Uterus (tissue), 3 donors: ENCODE measurements at regions not wholly inside any gene's neighbourhood (a gene's known extent, or its start where the extent isn't known, plus 50 kb on each side); places are given as distances from the start of the nearest gene placed in this dataset.
"Not testable (repeated sequence)": the region's sequence is repeated elsewhere in the genome, so short reads cannot be mapped to it uniquely, and the experiment has no call there.

Experiments
- DNase-seq, 2 donors: peaks; one replicate each; pipeline ENCODE4 v3.0.0-alpha.2; 2019 to 2020
- H3K27ac ChIP-seq, 2 donors: fragments of 200-600 bp; sonication (generic); 1 replicate in 1 of 2; 2 replicates in 1 of 2; pipeline ENCODE4 v1.5.1; 2016 to 2018
- H3K27me3 ChIP-seq, 2 donors: fragments of 200-600 bp; sonication (generic); one replicate each; pipeline ENCODE4 v1.5.1; 2018 to 2019; ENCODE audit warnings: control low read depth in 1 of 2
- H3K36me3 ChIP-seq, 2 donors: fragments of 200-600 bp; sonication (generic); one replicate each; pipeline ENCODE4 v1.5.1; 2019; ENCODE audit warnings: control low read depth in 1 of 2
- H3K4me1 ChIP-seq, 2 donors: fragments of 200-600 bp; sonication (generic); one replicate each; pipeline ENCODE4 v1.5.1; 2018 to 2019; ENCODE audit warnings: control low read depth in 1 of 2
- H3K4me3 ChIP-seq, 2 donors: fragments of 200-600 bp; sonication (generic); 1 replicate in 1 of 2; 2 replicates in 1 of 2; pipeline ENCODE4 v1.5.1; 2018 to 2019; ENCODE audit warnings: mild to moderate bottlenecking in 1 of 2
- H3K9me3 ChIP-seq, 2 donors: fragments of 200-600 bp; sonication (generic); one replicate each; pipeline ENCODE4 v1.5.1; 2019; ENCODE audit warnings: control low read depth in 1 of 2
- POLR2A ChIP-seq, 2 donors: fragments of 450-650 bp; IDR thresholded peaks; one replicate each; pipeline ENCODE4 v1.6.1; 2016; ENCODE audit warnings: antibody characterized with exemption in 2 of 2, mild to moderate bottlenecking in 1 of 2, moderate library complexity in 1 of 2
- intact Hi-C: fragments of 100-400 bp; cut with DNase I; formaldehyde crosslinking; loops from one replicate; pipeline ENCODE4 v1.15.1; 2023; ENCODE audit warnings: low total_unique reads
- TF ChIP-seq, protein P1 (sequence below), 4 experiments: fragments of 200-600 bp in 2 of 4; fragments of 450-650 bp in 2 of 4; sonication (generic) in 2 of 4; IDR thresholded peaks; one replicate each; pipeline ENCODE4 v1.5.1; 2016 to 2019; ENCODE audit warnings: antibody characterized with exemption in 4 of 4, mild to moderate bottlenecking in 2 of 4, moderate library complexity in 1 of 4
- donor health status: DM: yes; HTN: yes; CAD: no.

DNA sequence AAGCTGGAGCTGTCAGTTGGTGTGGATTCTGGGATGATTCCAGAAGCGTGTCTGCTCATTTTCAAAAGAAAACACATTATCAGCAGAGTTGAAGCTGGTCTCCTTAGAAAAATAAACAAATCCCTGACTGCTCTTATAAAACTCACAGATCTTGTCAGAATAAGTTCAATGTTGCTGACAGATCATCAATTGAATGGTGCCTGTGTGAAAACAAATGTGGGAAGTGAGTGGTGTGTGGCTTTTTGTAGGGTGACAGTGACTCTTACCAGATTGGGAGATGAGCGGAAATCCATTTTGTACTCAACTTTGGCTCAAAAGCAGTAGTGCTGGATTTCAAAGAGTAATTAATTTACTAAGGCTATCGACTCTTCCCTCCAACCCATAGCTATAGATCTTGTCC is 807.8 kb downstream of the RAPGEF2 start:
- no peaks in the 10 kb centered on the region for H3K9me3 ChIP-seq
- no peaks in the 10 kb centered on the region for H3K36me3 ChIP-seq
- TF ChIP-seq, protein P1, sequence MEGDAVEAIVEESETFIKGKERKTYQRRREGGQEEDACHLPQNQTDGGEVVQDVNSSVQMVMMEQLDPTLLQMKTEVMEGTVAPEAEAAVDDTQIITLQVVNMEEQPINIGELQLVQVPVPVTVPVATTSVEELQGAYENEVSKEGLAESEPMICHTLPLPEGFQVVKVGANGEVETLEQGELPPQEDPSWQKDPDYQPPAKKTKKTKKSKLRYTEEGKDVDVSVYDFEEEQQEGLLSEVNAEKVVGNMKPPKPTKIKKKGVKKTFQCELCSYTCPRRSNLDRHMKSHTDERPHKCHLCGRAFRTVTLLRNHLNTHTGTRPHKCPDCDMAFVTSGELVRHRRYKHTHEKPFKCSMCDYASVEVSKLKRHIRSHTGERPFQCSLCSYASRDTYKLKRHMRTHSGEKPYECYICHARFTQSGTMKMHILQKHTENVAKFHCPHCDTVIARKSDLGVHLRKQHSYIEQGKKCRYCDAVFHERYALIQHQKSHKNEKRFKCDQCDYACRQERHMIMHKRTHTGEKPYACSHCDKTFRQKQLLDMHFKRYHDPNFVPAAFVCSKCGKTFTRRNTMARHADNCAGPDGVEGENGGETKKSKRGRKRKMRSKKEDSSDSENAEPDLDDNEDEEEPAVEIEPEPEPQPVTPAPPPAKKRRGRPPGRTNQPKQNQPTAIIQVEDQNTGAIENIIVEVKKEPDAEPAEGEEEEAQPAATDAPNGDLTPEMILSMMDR (IDR thresholded peaks at IDR 0.05): no peak
- TF ChIP-seq POLR2A (IDR thresholded peaks at IDR 0.05): no peak
- intact Hi-C loops: no loop called here
- no peak overlapping the region for H3K4me3 ChIP-seq
- no peak overlapping the region for H3K27ac ChIP-seq
- no peaks in the 10 kb centered on the region for H3K4me1 ChIP-seq
- H3K27me3 ChIP-seq: no peaks in the 10 kb centered on the region
- no peak for DNase-seq

DNA sequence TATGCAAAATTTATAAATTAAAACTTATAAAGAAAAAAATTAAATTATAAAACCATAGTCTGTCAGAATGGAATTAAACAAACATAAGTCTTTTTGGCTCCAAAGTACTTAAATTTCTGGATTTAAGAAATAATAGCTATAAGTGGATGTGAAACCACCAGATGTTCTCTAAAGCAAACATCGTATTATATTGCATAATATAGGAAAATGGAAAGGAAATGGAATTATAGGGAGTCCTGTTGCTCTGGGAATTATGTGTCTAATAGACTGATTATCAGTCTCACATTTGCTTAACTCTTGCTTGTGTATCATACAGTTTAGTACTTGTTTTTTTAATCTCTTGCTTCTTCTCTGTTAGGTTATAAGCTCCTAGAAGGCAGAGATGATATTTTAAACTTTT is 819.2 kb downstream of the RAPGEF2 start:
- H3K27me3 ChIP-seq: no peaks in the 10 kb centered on the region
- H3K27ac ChIP-seq: no peak overlapping the region
- DNase-seq: no peak

DNA sequence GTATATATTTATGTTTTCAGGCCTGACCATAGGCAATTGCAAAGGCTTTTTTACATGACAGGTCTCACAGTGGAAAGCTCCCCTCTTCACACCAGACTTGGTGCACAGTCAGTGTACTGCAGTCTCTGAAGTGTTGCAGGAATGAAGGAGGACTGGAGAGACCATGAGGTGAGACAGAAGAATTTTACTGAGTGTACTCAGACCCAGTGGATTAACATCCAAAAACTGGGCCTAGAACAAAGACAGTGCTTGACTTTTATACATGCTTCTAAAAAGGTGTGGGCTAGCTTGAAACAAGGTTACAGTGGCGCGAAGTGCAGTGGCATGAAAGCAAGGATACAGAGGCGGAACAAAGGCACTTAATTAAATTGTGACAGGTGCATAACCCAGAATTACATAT is 822.9 kb downstream of the RAPGEF2 start:
- H3K27ac ChIP-seq: no peak overlapping the region

More for the DNA sequence above, 819.2 kb downstream of the RAPGEF2 start:
- intact Hi-C loops: no loop called here
- no peak overlapping the region for H3K4me3 ChIP-seq
- H3K36me3 ChIP-seq: no peaks in the 10 kb centered on the region
- H3K9me3 ChIP-seq: peaks cover 0 to 5% of the 10 kb centered on the region in 2 donors
- H3K4me1 ChIP-seq: no peaks in the 10 kb centered on the region
- TF ChIP-seq POLR2A (IDR thresholded peaks at IDR 0.05): no peak
- TF ChIP-seq, protein P1 (IDR thresholded peaks at IDR 0.05): no peak

DNA sequence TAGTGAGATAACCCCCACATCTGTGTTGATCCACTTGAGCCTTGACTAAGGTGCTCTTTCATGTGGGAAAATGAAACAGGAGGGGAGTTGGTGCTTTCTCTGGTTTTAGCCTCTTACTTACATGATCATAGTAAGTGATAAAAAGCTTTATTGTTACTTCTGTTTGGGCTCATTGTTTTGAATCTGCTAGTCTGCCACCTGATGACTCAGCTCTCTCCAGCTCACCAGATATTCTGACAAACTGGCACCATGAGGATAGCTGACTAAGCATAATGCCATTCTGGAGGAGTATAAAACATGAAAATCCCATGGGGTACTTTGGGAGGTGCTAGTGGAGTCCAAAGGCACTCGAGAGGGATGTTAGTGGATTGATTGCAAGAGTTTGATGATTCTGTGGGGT is 824.0 kb downstream of the RAPGEF2 start:
- Histone ChIP-seq H3K27ac (no peak overlapping the region), H3K36me3 (no peaks in the 10 kb centered on the region), H3K4me3 (no peak overlapping the region), H3K4me1 (no peaks in the 10 kb centered on the region), H3K9me3 (peaks cover 0 to 5% of the 10 kb centered on the region in 2 donors), H3K27me3 (no peaks in the 10 kb centered on the region)
- TF ChIP-seq, protein P1 (IDR thresholded peaks at IDR 0.05): no peak
- no peak for TF ChIP-seq POLR2A (IDR thresholded peaks at IDR 0.05)
- intact Hi-C loops: no loop called here
- DNase-seq: no peak

More for the DNA sequence above, 822.9 kb downstream of the RAPGEF2 start:
- H3K4me3 ChIP-seq: no peak overlapping the region
- H3K4me1 ChIP-seq: no peaks in the 10 kb centered on the region
- no peaks in the 10 kb centered on the region for H3K36me3 ChIP-seq
- intact Hi-C loops: no loop called here
- no peak for TF ChIP-seq POLR2A (IDR thresholded peaks at IDR 0.05)
- TF ChIP-seq, protein P1 (IDR thresholded peaks at IDR 0.05): no peak
- no peak for DNase-seq
- H3K27me3 ChIP-seq: no peaks in the 10 kb centered on the region
- peaks cover 0 to 5% of the 10 kb centered on the region in 2 donors for H3K9me3 ChIP-seq

DNA sequence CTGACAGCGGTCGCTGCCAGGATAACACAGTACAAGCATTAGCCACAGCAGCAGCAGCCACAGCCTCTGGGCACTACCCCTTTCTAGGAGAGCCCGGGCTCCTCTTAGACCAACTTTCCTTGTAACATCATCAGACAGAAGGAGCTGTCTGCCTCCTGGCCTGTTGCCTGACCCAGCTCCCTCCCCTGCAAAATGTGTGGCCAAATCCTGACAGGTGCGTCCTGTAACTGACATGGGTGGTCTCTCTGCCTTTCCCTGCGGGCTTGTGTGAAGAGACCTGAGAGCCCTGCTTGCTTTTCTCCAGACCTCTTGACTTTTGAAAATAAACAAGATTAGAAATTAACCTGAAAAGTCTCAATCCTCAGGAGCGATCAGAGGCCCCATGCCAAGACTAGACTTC is 824.9 kb downstream of the RAPGEF2 start:
- intact Hi-C loops: no loop called here
- Histone ChIP-seq H3K27ac (no peak overlapping the region), H3K27me3 (no peaks in the 10 kb centered on the region), H3K4me1 (no peaks in the 10 kb centered on the region), H3K9me3 (peaks cover 0 to 5% of the 10 kb centered on the region in 2 donors), H3K36me3 (no peaks in the 10 kb centered on the region), H3K4me3 (no peak overlapping the region)
- DNase-seq: no peak
- no peak for TF ChIP-seq POLR2A (IDR thresholded peaks at IDR 0.05)
- TF ChIP-seq, protein P1 (IDR thresholded peaks at IDR 0.05): no peak

DNA sequence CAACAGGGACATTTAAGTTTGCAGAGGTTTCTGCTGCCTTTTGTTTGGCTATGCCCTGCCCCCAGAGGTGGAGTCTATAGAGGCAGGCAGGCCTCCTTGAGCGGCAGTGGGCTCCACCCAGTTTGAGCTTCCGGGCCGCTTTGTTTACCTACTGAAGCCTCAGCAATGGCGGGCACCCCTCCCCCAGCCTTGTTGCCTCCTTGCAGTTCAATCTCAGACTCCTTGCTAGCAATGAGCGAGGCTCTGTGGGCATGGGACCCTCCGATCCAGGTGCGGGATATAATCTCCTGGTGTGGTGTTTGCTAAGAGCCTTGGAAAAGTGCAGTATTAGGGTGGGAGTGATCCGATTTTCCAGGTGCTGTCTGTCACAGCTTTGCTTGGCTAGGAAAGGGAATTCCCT is 831.7 kb downstream of the RAPGEF2 start:
- H3K36me3 ChIP-seq, intact Hi-C loops, H3K9me3 ChIP-seq, H3K4me3 ChIP-seq, DNase-seq, H3K27ac ChIP-seq, H3K4me1 ChIP-seq, H3K27me3 ChIP-seq: not testable (repeated sequence)
